ENCODE measurements at regions not wholly inside any gene's neighbourhood (a gene's known extent, or its start where the extent isn't known, plus 50 kb on each side); places are given as distances from the start of the nearest gene placed in this dataset.

DNA sequence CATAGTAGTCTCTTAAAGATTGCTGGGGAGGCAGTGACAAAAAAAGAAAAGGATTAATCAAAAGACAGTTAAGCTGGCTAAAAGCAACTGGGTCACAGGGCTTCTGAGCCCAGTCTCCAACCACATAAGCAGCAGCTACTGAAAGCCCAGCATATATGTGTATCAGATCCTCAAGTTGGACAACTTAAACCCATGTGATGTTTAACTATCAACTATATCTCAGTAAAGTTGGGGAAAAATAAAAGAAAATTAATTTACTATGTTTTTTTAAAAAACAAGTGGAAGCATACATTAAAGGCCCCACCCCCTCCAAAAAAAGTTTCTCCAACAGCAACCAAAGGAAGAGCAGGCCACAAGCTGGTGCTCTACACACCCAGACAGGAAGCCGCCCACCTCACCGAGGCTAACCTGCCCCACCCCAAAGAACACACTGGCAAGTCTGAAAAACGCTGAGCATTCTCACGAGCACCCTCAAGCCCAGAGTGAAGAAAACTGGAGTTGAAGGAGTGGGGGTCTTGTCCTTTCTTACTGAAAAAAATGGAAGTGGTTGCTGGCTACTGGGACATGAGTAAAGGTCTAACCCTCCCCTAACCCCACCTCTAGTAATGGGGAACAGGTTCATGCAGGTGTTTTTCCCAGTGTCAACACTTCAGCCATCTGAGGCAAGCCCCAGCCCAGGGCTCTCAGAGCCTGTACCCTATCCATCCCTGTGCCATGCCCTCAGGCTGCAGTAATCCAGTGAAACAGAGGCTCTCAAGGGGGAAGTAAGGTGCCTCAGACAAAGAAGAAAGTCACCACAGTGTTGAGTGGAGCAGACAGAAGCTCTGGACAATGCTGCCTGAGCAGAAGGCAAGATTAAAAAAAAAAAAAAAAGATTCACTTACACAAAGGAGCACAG, 106.3 kb downstream of the GYPC start:
- H3K27me3 ChIP-seq, result no peaks in the 10 kb centered on the region
- intact Hi-C loops (cut with DNase I), result no loop called here
- no peak for DNase-seq

DNA sequence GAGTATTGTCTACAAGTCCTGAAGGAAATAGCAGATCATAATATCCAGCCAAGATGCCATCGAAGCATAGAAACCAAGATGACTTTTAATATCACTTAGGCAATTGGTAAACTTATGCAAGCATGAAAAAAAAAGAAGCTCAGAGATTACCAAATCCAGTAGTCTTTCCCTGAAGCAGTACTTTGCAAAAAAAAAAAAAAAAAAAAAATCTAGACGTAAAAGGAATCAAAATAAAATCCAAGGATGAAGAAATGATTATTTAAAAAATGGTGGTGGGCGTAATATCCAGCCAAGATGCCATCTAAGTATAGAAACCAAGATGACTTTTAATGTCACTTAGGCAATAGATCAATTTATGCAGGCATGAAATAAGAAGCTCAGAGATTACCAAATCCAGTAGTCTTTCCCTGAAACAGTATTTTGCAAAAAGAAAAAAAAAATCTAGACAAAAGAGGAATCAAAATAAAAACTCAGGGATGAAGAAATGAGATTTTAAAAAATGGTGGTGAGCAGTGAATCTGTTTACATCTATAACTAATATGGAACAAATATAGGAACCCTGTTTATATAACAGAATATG, 108.8 kb downstream of the GYPC start:
- H3K27ac ChIP-seq, result no peak overlapping the region
- intact Hi-C loops (cut with DNase I), result no loop called here
- TF ChIP-seq, protein P1, sequence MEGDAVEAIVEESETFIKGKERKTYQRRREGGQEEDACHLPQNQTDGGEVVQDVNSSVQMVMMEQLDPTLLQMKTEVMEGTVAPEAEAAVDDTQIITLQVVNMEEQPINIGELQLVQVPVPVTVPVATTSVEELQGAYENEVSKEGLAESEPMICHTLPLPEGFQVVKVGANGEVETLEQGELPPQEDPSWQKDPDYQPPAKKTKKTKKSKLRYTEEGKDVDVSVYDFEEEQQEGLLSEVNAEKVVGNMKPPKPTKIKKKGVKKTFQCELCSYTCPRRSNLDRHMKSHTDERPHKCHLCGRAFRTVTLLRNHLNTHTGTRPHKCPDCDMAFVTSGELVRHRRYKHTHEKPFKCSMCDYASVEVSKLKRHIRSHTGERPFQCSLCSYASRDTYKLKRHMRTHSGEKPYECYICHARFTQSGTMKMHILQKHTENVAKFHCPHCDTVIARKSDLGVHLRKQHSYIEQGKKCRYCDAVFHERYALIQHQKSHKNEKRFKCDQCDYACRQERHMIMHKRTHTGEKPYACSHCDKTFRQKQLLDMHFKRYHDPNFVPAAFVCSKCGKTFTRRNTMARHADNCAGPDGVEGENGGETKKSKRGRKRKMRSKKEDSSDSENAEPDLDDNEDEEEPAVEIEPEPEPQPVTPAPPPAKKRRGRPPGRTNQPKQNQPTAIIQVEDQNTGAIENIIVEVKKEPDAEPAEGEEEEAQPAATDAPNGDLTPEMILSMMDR (IDR thresholded peaks at IDR 0.05), result no peak
- TF ChIP-seq POLR2A (IDR thresholded peaks at IDR 0.05), result no peak
- H3K4me3 ChIP-seq, result no peak overlapping the region
- no peak for DNase-seq
- H3K36me3 ChIP-seq, result no peaks in the 10 kb centered on the region
- no peaks in the 10 kb centered on the region for H3K27me3 ChIP-seq
- WGBS, 2 donors, result 63 to 64% methylated on average over 3 of the region's 3 CpGs
- no peaks in the 10 kb centered on the region for H3K9me3 ChIP-seq
- H3K4me1 ChIP-seq, result no peaks in the 10 kb centered on the region

More for the DNA sequence above, 106.3 kb downstream of the GYPC start:
- H3K4me3 ChIP-seq, result no peak overlapping the region
- no peaks in the 10 kb centered on the region for H3K9me3 ChIP-seq
- 47 to 71% methylated on average over 4 of the region's 4 CpGs for WGBS, 2 donors
- TF ChIP-seq POLR2A (IDR thresholded peaks at IDR 0.05), result no peak
- TF ChIP-seq, protein P1 (IDR thresholded peaks at IDR 0.05), result no peak
- no peaks in the 10 kb centered on the region for H3K36me3 ChIP-seq
- H3K27ac ChIP-seq, result no peak overlapping the region
- H3K4me1 ChIP-seq, result no peaks in the 10 kb centered on the region

DNA sequence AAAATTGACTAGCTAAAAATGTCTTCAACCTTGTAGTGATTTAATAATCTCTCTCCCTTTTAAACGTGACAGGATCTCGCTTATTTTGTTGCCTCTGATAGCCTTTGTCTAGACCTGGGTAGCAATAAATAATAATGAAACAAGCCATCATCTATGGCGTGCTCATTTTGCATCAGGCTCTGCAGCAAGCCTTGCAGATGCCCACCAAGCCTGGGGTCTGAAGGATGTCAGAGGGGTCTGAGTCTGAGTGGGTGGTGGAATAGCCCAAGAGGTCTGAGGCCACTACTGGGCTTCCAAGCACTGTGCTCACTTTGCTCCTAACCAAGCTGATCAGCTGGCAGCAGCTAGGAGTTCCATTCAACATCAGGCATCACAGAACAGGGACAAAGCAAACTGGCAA, 109.4 kb downstream of the GYPC start:
- Histone ChIP-seq H3K36me3 (no peaks in the 10 kb centered on the region), H3K9me3 (no peaks in the 10 kb centered on the region), H3K4me1 (no peaks in the 10 kb centered on the region), H3K27ac (no peak overlapping the region), H3K4me3 (no peak overlapping the region), H3K27me3 (no peaks in the 10 kb centered on the region)
- no peak for TF ChIP-seq POLR2A (IDR thresholded peaks at IDR 0.05)
- TF ChIP-seq, protein P1 (IDR thresholded peaks at IDR 0.05), result no peak
- WGBS, 2 donors, result 70 to 77% methylated on average over 3 of the region's 3 CpGs
- intact Hi-C loops (cut with DNase I), result no loop called here
- DNase-seq, result no peak

DNA sequence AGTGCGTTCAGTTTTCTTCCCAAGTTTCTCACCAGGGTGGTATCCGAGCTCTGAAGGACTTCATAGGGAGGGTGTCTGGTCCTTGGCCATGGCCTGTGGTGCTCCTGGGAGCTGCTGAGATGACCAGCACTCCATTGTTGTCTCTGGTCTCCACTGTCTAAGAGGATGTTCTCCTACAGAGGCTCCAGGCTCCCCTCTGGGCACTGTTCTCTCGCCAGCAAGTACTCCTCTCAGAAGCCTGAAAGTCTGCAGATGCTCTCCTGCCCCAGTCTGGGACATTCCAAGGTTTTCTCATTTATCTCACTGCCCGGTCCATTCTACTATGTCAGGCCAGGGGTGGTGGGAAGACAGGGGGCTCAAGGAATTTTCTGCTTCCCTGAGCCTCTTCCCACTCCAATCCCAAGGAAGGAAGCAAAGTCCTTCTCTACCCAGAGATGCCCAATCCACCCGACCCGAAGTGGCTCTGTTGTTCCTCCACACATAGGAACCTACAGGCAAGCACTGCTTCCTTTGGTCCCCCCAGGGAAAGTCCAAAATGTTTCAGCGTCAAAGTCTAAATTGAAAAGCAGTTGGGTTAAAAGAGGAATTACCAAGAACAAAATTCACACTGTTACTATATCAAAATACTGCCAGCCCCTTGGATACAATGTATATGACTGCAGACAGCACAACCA, 110.5 kb downstream of the GYPC start:
- no peak for DNase-seq
- WGBS, 2 donors, result 70 to 77% methylated on average over 4 to 6 of the region's 7 CpGs

More for the DNA sequence above, 110.5 kb downstream of the GYPC start:
- Histone ChIP-seq H3K9me3 (no peaks in the 10 kb centered on the region), H3K4me3 (no peak overlapping the region), H3K27ac (no peak overlapping the region), H3K4me1 (no peaks in the 10 kb centered on the region), H3K36me3 (no peaks in the 10 kb centered on the region), H3K27me3 (no peaks in the 10 kb centered on the region)
- intact Hi-C loops (cut with DNase I), result no loop called here
- TF ChIP-seq POLR2A (IDR thresholded peaks at IDR 0.05), result no peak
- TF ChIP-seq, protein P1 (IDR thresholded peaks at IDR 0.05), result no peak
